ENCODE measurements at regions not wholly inside any gene's neighbourhood (a gene's known extent, or its start where the extent isn't known, plus 50 kb on each side); places are given as distances from the start of the nearest gene placed in this dataset.

GRCh38 chr2:38444247-38444646 is 67.2 kb upstream of the ATL2 start:
- TF ChIP-seq CTCF (IDR thresholded peaks at IDR 0.05) (no peak), POLR2A (IDR thresholded peaks at IDR 0.05) (no peak)

Data from ovary (tissue), 3 donors.